Ammon's horn (tissue), 1 donor: ENCODE measurements at regions not wholly inside any gene's neighbourhood (a gene's known extent, or its start where the extent isn't known, plus 50 kb on each side); places are given as distances from the start of the nearest gene placed in this dataset.
A peak's percentile ranks its signal among the peaks of the same experiment; 100 is the strongest.
"Not testable (repeated sequence)": the region's sequence is repeated elsewhere in the genome, so short reads cannot be mapped to it uniquely, and the experiment has no call there.

Source experiments
- DNase-seq: peaks from one replicate; pipeline ENCODE4 v3.0.0-alpha.2; 2016; ENCODE audit warnings: low spot score

DNA sequence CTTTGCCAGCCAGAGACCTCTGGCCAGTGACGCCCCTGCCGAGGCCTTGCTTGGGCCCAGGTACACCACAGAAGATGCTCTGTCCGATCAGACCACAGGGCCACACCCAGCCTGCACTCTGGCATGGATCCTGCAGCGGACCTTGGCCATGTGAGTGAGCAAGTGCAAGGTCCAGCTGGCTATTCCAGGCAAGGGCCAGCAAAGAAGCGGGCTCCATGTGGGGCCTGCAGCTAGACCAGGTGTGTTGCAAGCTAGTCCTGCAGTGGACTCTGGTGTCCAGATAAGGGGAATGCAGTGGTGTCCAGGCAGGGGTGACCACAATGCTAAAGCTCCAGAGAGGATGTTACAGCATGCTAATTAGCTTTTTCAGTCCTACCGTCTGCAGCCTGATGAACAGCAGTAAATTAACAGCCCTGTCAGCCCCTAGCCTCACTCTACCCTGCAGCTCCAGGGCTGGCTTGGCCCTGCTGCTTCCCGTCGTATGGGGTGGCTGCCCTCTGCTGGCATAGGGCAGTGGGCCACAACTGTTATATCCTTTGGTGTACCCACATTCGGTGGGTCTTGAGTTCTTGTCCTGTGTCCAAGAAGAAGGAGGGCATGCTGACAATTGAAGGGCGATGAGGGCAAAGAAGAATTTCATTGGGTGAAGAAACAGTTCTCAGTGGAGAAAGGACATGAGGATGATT, 284.5 kb upstream of the POU5F2 start:
- no peak for DNase-seq

DNA sequence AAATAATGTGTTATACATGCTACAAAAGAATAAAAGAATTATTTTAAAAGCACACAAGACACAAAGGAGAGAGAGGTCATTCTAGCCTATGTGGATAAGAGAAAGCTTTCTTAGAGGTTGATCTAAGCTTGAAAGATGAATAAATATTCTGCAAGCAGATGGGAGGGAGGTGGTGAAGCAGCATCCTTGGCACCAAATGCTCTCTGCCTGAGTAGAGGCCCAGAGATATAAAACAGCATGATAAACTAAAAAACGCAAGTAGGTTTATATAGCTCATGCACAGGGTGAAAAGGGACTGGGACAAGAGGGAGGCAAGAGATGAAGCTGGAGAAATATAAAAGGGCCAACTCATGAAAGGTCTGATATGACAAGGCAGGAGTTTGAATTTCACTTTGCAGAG, 283.2 kb upstream of the POU5F2 start:
- DNase-seq, result peak; percentile 43

DNA sequence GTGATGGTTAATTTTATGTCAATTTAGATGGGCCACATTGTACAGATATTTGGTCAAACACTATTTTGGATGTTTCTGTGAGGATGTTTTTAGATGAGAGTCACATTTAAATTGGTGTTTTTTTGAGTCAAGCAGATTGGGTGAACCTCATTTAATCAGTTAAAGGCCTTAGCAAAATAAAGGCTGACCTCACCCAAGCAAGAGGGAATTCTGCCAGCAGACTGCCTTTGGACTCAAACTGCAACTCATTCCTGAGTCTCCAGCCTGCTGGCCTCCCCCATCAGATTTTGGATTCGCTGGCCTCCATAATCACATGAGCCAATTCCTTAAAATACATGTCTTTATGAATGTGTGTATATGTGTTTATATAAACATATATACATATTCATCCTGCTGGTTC, 282.7 kb upstream of the POU5F2 start:
- DNase-seq, result no peak

DNA sequence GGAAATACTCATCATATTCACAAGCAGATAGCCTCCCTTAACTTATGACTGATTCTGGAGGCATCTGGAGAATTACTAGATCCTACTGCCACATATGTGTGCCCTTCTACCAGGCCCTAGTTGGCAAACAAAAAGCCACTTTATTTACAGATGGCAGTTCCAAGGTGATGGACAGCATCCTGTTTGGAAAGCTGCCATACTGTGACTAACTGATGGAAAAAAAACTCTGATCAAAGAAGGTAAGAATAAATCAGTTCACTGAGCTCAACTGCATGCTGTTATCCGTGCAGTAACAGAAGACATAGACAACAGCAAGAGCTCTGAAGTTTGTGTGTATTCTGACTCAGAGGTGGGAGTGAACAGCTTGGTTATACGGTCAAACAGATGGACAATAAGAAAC, 279.8 kb upstream of the POU5F2 start:
- DNase-seq, result no peak

DNA sequence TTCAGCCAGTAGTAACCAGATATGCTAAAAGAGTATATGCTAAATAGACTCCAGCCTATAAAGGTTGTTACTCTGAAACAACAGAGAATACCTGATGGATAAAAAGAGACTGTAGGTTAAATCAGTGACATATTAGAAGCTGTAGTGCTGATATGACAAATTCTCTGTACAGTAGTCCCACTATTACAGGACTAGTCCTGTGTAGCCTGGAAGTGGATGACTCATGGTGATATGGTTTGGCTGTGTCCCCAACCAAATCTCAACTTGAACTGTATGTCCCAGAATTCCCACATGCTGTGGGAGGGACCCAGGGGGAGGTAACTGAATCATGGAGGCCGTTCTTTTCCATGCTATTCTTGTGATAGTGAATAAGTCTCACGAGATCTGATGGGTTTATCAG, 276.2 kb upstream of the POU5F2 start:
- no peak for DNase-seq

DNA sequence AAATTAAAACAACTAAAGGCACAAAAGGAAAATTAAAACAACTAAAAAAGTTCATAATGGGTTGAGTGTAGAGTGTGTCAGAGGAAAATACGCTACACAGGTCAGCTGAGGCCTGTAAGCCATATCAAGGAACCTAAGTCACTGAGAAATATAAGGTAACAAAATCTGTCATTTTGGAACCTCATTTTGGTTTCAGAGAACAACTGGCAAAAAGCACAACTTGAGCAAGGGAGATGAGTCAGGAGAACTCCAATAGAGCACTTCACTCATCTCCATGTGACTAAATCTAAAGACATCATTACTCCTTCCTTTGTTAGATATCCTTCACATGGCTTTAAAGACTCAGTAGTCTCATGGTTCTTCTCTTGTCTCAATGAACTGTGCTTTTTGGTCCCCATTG, 269.4 kb upstream of the POU5F2 start:
- DNase-seq, result no peak

DNA sequence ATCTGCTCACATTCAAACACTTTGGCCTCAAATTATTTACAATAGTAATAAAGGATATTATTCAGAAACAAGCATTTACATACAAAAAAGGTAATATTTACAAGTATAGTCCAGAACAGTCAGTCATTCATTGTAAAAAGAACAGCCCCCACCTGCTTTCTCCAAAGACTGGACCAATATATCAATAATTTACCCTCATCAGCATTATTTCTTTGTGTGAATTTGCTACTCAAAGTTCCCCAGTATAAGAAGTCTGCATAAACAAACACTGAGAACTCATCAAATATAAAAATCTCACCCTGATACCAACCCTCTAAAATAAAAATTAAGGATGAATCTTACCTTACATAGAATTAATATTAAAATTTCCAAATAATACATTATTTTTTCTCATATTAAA, 267.8 kb upstream of the POU5F2 start:
- DNase-seq, result no peak

DNA sequence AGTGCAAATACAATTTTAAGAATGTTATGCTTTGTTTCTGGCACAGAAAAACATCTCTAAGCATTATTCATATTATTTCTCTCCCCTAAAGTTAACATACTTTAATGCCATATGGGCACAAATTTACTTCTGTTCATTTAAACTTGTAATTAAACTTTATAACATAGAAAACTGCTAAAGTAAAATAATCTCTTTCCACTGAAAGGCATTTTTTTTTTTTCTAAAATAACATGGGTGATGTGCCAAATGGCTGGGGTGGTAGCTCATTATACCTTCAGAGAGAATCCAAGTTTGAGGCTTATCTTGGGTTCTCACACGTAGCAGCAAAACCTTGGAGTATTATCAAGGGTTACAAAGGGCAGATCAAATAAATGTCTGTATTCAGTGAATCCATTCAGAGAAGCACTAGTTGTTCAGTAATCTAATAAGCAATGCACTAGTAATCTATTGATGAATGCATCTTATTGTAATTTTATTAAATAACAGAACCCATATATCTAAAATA, 257.6 kb upstream of the POU5F2 start:
- no peak for DNase-seq

DNA sequence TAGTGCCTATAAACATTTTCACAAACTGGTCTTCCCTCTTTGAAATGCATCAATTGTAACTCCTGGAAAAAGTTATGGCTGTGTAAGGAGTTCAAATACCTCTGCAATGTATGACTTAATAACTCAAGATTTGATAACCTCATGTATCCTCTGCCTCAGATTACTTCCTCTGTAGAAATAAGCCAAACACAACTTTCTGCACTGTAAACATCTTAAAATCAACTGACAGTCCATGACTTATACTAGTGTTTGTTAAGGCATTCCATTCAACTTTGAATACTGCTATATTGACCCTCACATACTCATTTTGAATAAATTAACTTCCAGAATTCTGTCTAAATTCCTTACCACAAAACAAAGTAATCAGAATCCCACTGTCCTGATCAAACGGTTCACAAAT, 256.2 kb upstream of the POU5F2 start:
- DNase-seq, result no peak

DNA sequence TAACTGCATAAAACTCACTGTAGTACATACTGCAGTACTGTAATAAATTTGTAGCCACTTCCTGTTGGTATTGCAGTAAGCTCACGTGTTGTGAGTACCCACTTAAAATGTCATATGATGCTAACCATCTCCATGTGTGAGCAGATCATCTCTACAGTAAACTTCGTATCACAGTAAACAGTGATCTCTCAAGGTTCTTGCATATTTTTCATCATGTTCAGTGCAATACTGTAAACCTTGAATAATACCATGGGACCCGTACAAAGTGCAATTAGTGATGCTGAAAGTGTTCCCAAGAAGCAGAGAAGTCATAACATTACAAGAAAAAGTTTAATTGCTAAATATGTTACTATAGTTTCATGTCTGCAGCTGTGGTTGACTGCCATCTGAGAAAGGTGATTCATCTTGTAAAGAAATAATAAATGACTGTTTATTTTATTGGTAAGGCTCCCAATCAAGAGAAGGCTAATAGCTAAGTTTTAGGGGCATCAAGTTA, 253.8 kb upstream of the POU5F2 start:
- no peak for DNase-seq

DNA sequence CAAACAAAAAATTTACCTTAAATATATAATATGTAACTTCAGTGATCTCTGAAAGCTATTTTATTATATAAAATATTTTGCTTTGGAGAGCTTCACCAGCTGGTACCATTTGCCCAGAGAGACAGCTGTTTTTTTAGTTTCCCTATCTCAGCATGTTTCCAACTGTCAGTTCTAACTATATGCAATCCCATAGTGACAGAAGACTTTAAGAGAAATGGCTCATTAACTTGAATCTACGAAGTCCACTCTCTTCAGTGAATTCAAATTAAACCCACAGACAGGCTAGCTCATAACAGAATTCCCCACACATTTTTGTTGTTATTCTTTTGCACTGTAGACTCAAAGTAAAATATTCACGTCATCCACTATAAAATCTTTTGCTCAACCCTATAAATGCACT, 251.8 kb upstream of the POU5F2 start:
- DNase-seq, result no peak

DNA sequence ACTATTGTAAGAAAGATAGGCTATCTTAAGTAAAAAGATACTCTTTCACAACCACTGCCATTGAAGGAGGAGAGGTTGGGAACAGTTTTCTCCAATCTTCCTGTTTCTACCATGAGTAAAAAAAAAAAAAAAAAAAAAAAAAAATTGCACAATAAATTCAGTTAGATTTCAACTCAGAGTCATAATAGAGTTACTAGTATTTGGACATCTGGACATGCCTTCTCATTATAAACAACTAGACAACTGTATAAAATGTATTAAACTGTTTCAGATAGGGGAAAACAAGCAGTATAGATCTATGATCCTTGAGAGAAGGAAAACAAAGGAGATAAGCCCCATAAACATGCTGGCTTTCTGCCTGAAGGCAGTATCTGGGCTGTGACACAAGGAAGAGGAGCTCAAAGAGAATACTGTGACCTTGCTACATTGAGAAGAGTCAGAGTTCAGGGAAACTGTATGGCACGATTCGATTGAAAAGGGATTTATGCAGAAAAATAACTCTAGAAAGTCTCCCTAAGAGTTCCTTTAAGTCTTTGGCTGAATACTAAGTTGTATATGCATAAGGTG, 249.2 kb upstream of the POU5F2 start:
- no peak for DNase-seq

DNA sequence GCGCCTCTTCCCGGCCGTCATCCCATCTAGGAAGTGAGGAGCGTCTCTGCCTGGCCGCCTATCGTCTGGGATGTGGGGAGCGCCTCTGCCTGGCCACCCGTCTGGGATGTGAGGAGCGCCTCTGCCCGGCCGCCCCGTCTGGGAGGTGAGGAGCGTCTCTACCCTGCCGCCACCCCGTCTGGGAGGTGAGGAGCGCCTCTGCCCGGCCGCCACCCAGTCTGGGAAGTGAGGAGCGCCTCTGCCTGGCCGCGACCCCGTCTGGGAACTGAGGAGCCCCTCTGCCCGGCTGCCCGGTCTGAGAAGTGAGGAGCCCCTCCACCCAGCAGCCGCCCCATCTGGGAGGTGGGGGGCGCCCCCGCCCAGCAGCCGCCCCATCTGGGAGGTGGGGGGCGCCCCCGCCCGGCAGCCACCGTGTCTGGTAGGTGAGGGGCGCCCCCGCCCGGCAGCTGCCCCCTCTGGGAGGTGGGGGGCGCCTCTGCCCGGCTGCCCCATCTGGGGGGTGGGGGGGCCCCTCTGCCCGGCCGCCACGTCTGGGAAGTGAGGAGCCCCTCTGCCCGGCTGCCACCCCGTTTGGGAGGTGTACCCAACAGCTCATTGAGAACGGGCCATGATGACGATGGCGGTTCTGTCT, 244.7 kb upstream of the POU5F2 start:
- DNase-seq, result not testable (repeated sequence)

DNA sequence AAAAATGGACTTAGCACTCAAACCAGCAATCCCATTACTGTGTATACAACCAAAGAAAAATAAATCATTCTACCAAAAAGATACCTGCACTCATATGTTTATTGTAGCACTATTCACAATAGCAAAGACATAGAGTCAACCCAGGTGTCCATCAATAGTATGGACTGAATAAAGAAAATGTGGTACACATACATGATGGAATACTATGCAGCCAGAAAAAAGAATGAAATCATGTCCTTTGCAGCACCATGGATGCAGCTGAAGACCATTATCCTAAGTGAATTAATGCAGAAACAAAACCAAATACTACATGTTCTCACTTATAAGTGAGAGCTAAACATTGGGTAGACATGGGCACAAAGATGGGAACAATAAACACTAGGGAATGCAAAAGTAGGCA, 236.8 kb upstream of the POU5F2 start:
- no peak for DNase-seq

DNA sequence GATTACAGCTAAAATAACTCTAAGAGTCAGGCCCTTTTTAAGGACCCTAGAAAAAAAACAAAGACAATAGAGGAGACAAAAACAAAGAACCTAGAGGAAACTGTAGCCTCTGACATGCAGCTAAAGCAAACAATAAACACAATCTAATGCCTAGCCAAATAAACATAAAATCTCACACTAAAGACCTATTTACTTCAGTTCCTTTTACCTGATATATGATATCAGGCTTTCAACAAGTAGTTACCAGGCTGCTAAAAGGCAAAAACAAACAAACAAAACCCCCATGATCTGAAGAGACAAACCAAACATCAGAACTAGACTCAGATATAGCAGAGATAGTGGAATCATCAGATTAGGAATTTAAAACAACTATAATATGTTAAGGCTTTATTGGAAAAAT, 226.5 kb upstream of the POU5F2 start:
- DNase-seq, result no peak

DNA sequence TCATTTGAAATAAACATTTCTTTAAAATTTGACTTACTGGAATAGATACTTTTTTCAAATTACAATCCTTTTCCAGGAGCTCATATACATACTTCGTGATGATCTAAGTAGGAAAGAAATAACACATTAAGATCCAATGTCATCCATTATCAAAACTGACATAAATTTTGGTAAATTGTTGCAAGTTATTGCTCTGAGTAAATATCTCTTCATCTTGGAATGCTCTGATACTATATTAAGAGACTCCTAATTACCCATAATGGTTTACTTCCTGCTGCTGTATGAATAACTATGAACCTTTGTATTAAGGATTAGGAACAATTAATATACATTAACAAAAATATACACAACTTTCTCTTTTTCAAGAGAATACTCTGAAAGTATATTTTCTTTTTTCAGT, 223.0 kb upstream of the POU5F2 start:
- DNase-seq, result no peak

DNA sequence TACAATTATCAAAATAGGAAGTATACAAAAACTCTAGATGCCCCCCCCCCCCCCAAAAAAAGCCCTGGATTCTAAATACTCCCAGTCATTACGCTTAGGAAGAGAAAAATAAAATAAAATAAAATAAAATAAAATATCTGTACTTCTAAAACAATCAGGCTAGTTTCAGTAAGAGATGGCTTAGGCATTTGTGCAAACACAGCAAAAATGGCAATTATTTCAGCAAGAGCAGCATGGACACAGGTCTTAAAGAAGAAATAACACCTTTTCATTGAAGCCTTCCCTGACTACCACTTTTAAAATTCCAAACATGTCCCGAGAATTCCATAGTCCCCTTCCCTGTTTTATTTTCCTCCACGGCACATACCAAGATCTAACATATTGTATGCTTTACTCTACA, 218.6 kb upstream of the POU5F2 start:
- DNase-seq, result no peak

DNA sequence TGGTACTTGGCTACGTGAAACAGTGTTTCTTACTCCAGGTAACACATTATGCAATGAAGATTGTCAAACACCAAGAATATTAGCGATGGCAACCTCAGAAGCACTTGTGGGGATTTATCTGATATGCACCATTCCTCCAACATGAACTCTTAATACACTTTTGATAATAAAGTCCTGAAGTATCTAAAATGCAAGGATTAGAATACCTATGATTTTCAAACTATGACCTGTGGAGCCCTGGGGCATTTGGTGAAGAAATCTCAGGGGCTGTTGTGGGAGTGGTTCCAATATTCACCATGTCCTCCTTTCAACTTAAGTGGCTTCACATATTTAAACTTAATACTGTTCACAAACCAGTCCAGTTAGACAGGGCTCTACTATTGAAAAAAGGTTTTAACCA, 214.6 kb upstream of the POU5F2 start:
- no peak for DNase-seq

DNA sequence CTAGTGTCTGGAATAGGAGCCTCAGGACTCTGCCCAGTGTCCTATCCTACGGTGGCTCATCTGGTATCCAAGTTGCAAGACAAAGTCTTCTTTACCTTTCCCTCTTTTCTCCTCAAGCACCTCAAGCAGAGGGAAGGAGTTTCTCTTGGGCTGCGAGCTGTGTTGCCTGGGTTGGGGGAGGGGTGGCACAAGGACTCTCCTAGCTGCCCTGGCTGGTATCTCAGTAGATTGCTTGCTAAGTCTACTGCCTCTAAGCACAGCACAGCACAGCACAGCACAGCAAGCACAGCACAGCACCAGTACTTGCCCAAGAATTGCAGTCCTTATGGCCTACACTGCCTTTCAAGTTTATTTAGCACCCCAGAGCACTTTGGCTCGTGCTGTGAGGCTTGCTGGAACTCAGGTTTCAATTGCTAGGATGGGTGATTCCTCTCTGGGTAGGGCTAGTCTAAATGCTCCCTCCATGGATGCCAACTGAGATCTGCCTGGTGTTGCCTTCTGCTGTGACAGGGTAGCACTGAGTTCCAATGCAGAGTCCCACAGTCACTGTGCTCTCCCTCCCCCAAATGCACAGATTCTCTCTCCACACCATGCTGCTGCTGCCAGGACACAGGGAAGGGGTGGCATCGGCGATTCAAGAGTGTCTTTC, 213.1 kb upstream of the POU5F2 start:
- DNase-seq, result no peak

DNA sequence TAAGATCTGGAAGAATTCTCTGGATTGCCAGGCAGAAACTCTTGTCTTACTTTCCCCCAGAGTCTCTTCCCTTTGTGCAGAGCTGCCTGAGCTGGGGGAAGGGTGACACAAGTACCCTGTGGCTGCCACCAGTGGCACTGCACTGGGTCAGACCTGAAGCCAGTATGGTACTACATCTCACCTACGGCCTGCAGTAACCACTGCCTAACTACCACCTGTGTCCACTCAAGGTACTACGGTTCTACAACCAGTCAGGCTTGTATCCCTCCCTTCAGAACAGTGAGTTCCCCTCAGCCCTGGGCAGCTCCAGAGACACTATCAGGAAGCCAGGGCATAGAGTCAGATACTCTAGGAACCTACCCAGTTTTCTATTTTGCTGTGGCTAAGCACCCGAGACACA, 212.0 kb upstream of the POU5F2 start:
- no peak for DNase-seq

DNA sequence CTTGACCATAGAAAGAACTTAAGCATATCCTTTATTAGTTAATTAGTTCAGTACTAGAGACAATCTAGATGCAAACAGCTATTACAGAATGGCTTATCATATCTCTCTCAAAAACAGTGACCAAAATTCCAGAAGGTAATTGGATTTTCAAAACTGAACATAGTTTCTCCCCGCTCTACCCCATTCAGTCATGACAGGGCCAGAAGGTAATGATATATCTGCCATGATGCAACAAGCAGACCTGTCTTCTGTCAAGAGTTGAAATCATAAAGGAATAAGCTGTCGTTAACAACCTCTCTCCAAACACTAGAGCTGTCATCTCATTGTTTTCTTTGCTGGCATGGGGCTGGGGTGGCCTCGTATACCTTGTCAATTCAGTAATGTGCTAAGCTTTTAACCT, 200.5 kb upstream of the POU5F2 start:
- no peak for DNase-seq

DNA sequence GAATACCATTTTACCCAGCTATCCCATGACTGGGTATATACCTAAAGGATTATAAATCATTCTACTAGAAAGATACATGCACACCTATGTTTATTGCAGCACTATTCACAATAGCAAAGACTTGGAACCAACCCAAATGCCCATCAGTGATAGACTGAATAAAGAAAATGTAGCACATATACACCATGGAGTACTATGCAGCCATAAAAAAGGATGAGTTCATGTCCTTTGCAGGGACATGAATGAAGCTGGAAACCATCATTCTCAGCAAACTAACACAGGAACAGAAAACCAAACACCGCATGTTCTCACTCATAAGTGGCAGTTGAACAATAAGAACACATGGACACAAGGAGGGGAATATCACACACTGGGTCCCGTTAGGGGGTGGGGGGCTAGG, 191.9 kb upstream of the POU5F2 start:
- not testable (repeated sequence) for DNase-seq

DNA sequence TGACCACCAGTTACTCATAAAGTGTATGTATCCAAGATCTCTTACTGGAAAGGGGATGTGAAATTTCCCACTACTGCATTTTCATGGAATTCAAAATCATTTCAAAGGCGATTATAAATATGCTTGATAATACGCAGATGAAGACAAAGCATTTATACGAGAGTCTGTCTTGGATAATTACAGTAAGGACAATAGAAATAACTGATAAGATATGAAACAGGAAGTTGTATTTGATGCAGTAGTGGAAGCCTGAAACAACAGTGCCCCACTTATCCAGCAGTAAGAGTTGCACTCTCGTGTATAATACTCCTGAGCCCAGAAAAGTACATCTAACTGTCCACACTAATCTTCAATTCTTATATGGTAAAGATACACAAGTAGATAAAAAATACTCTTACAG, 188.7 kb upstream of the POU5F2 start:
- DNase-seq, result no peak
